Ishikawa (cell line): ENCODE measurements at regions not wholly inside any gene's neighbourhood (a gene's known extent, or its start where the extent isn't known, plus 50 kb on each side); places are given as distances from the start of the nearest gene placed in this dataset.

Experiments used
- CEBPB ChIP-seq: IDR thresholded peaks from 2 replicates; pipeline ENCODE4 v1.6.1; 2012
- CREB1 ChIP-seq: IDR thresholded peaks from 2 replicates; pipeline ENCODE4 v1.6.1; 2012; ENCODE audit warnings: low read depth
- EGR1 ChIP-seq: IDR thresholded peaks from 2 replicates; pipeline ENCODE4 v1.6.1; 2012
- EP300 ChIP-seq: IDR thresholded peaks from 2 replicates; pipeline ENCODE4 v1.6.1; 2012; ENCODE audit warnings: borderline replicate concordance
- FOXM1 ChIP-seq: IDR thresholded peaks from 2 replicates; pipeline ENCODE4 v1.6.1; 2012; ENCODE audit warnings: low read depth, borderline replicate concordance
- NFIC ChIP-seq: IDR thresholded peaks from 2 replicates; pipeline ENCODE4 v1.6.1; 2012
- RAD21 ChIP-seq: IDR thresholded peaks from 2 replicates; pipeline ENCODE4 v1.6.1; 2012; ENCODE audit warnings: low read depth
- TAF1 ChIP-seq: IDR thresholded peaks from 2 replicates; pipeline ENCODE4 v1.6.1; 2012; ENCODE audit warnings: low read depth, mild to moderate bottlenecking
- TCF12 ChIP-seq: IDR thresholded peaks from 2 replicates; pipeline ENCODE4 v1.6.1; 2012; ENCODE audit warnings: low read depth
- TEAD4 ChIP-seq: IDR thresholded peaks from 2 replicates; pipeline ENCODE4 v1.6.1; 2012
- YY1 ChIP-seq: IDR thresholded peaks from 2 replicates; pipeline ENCODE4 v1.6.1; 2012; ENCODE audit warnings: low read depth
- ZBTB7A ChIP-seq: IDR thresholded peaks from 2 replicates; pipeline ENCODE4 v1.6.1; 2012; ENCODE audit warnings: low read depth
- TF ChIP-seq, protein P1 (sequence below): IDR thresholded peaks from 2 replicates; pipeline ENCODE4 v1.6.1; 2012
- TF ChIP-seq, protein P2 (sequence below): IDR thresholded peaks from 2 replicates; pipeline ENCODE4 v1.6.1; 2012; ENCODE audit warnings: low read depth, mild to moderate bottlenecking
- TF ChIP-seq, protein P3 (sequence below): IDR thresholded peaks from 2 replicates; pipeline ENCODE4 v1.6.1; 2012

DNA sequence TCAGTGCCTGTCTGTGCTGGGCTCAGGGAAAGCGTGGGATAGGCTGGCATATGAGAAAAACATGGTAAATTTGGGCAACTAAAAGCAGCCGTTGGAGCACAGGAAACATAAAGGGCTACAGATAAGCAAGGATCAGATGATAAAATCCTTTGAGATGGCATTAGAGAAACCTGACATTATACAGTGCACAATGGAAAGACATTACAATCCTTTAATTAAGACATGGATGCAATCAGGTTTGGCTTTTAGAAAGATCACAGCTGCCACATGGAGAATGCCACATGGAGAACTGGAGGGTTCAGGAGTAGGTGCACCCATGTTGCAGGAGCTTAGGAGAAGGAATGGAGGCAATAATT is 117.3 kb downstream of the CDC42EP3 start:
- TF ChIP-seq FOXM1 (no peak), RAD21 (no peak)

DNA sequence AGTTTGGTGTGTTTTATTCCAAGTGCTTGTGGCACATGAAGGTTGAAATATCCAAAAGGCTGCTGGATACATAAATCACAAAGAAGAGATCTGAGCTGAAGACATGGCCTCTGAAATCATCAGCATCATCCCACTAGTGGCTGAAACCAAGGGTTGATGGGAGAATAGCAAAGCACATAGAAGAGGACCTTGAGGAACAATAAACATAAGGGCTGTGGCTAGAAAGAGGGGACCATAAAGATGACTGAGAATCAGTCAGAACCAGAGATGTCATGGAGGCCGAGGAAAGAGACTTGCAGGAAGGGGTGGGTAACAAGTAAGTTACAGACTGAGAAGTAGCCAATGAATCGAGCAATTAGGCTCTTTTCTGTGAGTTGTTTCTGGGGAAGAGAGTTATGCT is 116.8 kb downstream of the CDC42EP3 start:
- no peak for TF ChIP-seq EP300
- TF ChIP-seq, protein P1, sequence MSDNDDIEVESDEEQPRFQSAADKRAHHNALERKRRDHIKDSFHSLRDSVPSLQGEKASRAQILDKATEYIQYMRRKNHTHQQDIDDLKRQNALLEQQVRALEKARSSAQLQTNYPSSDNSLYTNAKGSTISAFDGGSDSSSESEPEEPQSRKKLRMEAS: no peak
- TF ChIP-seq TEAD4: no peak
- TF ChIP-seq TAF1: no peak
- no peak for TF ChIP-seq YY1
- TF ChIP-seq, protein P2, sequence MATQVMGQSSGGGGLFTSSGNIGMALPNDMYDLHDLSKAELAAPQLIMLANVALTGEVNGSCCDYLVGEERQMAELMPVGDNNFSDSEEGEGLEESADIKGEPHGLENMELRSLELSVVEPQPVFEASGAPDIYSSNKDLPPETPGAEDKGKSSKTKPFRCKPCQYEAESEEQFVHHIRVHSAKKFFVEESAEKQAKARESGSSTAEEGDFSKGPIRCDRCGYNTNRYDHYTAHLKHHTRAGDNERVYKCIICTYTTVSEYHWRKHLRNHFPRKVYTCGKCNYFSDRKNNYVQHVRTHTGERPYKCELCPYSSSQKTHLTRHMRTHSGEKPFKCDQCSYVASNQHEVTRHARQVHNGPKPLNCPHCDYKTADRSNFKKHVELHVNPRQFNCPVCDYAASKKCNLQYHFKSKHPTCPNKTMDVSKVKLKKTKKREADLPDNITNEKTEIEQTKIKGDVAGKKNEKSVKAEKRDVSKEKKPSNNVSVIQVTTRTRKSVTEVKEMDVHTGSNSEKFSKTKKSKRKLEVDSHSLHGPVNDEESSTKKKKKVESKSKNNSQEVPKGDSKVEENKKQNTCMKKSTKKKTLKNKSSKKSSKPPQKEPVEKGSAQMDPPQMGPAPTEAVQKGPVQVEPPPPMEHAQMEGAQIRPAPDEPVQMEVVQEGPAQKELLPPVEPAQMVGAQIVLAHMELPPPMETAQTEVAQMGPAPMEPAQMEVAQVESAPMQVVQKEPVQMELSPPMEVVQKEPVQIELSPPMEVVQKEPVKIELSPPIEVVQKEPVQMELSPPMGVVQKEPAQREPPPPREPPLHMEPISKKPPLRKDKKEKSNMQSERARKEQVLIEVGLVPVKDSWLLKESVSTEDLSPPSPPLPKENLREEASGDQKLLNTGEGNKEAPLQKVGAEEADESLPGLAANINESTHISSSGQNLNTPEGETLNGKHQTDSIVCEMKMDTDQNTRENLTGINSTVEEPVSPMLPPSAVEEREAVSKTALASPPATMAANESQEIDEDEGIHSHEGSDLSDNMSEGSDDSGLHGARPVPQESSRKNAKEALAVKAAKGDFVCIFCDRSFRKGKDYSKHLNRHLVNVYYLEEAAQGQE: no peak
- no peak for TF ChIP-seq CREB1
- TF ChIP-seq, protein P3, sequence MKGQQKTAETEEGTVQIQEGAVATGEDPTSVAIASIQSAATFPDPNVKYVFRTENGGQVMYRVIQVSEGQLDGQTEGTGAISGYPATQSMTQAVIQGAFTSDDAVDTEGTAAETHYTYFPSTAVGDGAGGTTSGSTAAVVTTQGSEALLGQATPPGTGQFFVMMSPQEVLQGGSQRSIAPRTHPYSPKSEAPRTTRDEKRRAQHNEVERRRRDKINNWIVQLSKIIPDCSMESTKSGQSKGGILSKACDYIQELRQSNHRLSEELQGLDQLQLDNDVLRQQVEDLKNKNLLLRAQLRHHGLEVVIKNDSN: no peak
- no peak for TF ChIP-seq EGR1
- TF ChIP-seq NFIC: no peak
- TF ChIP-seq CEBPB: no peak
- TF ChIP-seq ZBTB7A: no peak

DNA sequence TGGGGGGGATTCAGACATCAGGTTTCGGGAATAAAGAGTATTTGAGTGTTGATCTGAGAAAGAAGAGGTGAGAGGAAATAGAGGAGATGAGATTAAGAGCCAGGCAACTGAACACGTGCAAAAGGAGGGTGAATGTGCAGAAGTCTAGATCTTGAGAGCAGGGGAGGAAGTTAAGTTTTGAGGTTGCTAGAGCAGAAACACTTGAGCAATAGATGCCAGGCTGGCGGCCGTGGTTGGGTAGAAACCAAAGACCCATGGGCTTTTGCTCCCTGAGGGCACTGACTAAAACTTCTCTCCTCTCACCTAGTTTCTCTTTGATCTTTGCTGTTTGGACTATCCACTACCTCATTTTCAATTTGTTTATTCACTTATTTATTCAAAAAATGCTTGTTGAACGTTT is 116.0 kb downstream of the CDC42EP3 start:
- no peak for TF ChIP-seq TEAD4
- TF ChIP-seq ZBTB7A: no peak
- TF ChIP-seq, protein P2: no peak
- TF ChIP-seq CREB1: no peak
- no peak for TF ChIP-seq NFIC
- TF ChIP-seq YY1: no peak
- TF ChIP-seq, protein P3: no peak
- TF ChIP-seq TAF1: no peak
- TF ChIP-seq EP300: no peak
- no peak for TF ChIP-seq FOXM1
- TF ChIP-seq, protein P1: no peak
- no peak for TF ChIP-seq EGR1

DNA sequence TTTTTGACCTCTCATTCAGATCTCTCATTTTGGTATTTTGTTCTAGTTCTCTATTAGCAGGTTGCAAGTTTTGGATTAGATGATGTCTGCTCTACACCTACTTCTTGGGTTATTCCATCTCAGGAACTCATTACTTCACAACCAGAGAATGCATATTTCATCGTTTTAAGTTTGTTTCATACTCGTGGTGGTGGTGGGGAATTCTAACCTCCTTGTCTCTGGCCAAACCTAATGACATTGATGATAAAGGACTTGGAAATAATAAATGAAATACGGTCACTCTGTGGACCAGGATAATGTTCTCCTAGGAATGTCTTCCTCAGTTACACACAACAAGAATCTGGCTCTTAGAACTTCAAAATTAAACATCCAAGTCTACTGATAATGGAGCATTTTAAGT is 115.2 kb downstream of the CDC42EP3 start:
- no peak for TF ChIP-seq TAF1
- TF ChIP-seq EGR1: no peak
- TF ChIP-seq, protein P3: no peak
- TF ChIP-seq FOXM1: no peak
- TF ChIP-seq, protein P2: no peak
- TF ChIP-seq TCF12: no peak
- TF ChIP-seq, protein P1: no peak
- no peak for TF ChIP-seq CREB1

DNA sequence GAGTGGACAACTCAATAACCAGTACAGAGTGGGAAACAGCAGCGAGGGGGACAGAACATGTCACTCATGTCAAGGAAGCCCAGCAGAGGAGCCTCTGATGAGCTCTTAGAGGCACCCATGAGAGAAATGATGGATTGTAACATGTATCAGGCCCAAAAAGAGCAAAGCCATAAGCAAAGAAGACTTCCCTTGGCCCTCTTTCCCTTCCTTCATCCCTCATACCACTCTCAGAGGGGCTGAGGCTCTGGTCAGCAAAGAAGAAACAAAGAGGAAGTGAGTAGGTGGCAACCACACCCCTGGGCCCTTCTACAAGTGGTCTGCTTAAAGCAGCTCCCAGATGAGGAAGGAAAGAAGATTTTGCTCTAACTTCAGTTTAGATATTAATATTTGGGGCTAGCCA is 112.8 kb downstream of the CDC42EP3 start:
- TF ChIP-seq TCF12 (no peak), FOXM1 (no peak), YY1 (no peak), ZBTB7A (no peak), EP300 (no peak)
- TF ChIP-seq, protein P2: no peak
